Activated naive CD4-positive, alpha-beta T cell treated with Interleukin-2 at 50 U/mL for 16 hours (primary cell): ENCODE measurements at regions not wholly inside any gene's neighbourhood (a gene's known extent, or its start where the extent isn't known, plus 50 kb on each side); places are given as distances from the start of the nearest gene placed in this dataset.

ENCODE experiments used
- DNase-seq: peaks from one replicate; pipeline ENCODE4 v3.0.0-alpha.2; 2020

DNA sequence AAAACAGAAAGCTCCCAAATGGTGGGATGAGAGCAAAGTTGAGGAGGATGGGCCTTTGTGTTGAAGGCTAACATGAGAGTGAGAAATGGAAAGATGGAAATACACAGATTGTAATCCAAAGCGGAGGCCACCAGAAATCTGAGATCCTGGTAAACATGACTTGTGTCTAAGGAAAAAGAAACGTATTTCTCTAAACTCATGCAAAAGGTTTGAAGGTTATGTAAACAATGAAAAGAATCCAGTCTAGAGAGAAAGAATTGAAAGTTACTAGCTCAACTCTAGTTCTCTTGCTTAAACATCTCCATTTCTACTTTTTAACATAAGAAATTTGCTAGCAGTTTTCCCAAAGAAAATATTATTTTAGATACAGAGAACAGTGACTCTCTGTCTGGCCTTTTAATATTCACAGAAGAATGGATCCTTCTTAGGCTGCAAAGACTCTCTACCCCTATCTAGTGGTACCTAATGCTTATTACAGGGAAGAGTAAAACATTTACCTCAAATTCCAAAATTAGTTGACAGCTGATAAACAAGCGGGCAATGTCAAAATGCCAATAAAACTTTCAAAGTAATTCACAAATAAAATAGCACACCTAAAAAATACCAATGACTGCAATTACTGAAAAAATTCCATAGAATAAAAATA, 75.8 kb upstream of the SOX5 start:
- no peak for DNase-seq

DNA sequence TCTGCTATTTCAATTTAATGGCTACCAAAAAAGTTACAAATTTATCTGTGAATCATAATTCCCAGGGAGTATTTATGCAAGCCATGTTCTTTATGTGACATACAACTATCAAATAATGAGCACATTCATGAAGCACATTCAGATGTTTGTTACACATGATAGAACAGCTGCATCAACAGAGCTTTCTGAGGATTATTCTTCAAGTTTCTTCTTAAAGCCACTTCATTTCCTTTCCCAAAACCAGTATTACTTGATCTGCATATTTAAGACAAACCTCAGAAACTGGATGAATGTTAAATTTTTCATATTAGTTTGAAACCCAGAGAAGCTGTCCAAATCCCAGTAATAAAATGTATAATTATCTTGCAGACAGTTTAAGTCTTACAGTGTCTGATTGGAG, 73.6 kb upstream of the SOX5 start:
- no peak for DNase-seq

DNA sequence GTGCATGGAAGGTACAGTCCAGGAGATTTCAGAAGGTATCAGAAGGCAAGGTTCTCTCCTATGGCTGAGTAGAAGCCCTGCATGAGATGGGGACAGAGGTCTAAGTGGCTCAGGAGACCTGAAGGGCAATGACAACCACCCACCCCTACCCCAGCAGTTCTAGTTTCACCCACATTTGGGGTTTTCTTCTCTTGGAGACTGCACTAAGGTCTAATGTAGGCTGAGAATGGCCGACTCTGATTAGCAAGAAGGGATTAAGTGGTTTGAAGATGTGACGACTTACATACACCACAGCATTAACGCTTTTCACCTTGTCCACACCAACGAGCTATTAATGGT, 71.7 kb upstream of the SOX5 start:
- no peak for DNase-seq

DNA sequence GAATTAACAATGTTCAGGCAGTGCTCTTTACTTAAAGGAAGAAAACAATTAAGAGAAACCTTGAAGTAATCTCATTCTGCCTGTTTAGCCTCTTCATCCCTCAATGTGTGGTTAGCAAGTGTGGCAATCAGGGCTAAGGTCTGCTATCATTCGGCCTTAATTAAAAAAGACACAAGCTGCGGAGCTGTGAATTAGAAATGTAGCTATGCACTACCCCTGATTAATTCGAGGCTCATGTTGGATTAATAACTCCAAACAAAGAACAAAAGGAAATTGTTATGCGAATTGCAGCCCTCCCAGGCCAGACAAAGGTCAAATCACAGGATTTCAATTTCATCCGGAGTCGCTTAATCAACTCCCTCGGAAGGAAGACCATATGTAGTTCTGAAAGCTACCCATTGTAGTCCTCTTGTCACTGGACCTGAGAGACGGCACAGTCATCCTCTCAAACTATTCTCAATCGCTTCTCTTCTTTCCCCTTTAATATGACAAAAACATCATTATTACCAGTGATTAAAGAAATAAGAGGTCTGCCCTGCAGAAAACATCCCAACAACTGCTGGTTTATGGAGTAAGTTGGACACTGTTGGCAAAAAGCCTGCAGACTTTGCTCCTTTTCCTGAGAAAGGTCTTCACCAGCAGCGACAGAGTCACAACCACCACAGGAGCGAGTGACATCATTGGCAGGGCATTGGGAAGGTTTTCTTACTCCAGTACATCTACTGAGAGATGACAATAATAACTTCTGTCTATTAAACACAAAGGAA, 71.1 kb upstream of the SOX5 start:
- DNase-seq = no peak

DNA sequence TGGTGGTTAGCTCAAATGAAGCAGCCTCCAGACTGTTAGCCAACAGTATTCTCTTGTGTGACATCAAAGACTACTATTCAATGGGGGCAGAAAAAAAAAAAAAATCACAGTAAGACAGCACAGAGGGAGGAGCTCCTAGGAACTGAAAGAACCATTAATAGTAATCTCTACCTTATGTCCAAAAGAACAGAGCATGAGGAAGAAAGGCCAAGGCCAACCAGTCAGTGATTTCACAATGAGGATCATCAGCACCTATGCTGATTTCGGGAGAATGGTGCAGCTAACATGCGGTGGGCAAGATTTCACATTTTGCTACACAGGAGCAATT, 66.3 kb upstream of the SOX5 start:
- DNase-seq = no peak

DNA sequence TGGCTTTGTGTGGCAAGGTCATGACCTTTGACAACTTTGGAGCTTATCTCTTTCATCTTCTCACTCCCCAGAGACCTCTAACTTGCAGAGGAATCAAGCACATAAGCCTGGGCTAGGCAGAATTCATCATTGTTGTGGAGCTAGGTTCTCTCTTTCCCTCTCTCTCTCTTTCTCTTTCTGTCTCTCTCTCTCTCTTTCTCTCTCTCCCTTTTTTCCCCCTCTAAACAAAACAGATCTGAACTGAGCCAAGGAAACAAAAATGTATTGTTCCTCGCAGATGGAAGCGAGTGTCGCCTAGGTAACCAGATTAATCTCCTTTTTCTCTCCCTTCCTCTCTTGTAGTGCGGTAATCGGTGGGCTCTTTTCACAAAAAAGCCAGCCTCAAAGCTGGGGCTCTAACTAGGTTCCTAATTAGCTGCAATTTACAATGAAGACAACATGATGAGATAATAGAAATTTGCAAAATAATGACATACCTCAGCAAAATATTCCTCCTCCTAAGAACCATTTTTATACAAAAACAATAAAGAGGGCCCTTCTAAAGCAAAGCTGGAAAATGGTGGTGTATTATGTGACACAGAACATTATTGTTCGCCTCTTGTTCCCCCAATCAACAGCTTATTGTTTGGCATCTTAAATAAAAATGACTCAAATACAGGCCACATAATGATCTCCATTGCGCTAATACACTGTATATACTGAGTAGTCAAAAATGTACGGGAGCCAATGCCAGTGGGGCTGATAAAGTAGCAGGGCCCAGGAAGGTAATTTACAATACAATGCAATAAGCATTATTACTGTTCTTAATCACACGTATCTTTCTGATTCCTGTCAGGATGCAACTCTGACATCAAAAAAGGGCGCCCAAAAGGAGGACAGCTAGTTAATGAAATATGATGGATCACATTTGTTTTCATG, 65.7 kb upstream of the SOX5 start:
- DNase-seq = no peak

DNA sequence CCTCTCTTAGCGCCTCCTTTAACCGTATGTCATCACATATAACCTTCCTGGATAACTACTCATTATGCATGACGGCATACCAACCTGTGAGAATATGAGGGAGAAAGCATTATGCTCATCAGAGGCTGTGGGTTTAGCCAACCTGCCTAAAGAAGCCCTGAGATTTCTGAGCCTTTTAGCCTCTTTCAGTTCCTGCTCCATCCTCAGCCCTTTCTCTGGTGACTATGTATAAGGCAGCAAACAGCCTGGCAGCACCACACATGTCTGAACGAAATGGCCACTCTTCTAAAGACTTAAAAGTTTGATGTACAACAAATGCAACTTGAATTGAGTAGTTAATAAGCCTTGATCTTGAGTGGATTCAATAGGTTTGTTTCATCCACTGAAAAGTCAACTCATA, 64.8 kb upstream of the SOX5 start:
- DNase-seq = no peak

DNA sequence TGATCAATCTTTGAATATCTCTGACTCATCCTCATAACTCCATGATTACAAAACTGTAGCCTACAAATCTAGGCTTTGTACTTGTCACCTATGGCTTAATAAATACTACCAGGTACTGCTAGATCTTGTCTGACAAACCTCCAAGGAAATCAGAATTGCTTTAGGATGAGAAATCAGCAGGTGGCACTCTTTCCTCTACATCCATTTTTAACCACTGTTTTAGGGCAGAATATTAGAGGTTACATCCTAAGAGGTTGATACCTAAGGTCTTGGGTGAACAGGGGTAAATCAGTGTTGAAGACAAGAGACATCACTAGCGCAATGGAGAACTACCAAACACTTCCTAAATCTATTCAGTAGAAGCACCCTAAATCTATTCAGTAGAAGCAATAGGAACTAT, 63.1 kb upstream of the SOX5 start:
- no peak for DNase-seq

DNA sequence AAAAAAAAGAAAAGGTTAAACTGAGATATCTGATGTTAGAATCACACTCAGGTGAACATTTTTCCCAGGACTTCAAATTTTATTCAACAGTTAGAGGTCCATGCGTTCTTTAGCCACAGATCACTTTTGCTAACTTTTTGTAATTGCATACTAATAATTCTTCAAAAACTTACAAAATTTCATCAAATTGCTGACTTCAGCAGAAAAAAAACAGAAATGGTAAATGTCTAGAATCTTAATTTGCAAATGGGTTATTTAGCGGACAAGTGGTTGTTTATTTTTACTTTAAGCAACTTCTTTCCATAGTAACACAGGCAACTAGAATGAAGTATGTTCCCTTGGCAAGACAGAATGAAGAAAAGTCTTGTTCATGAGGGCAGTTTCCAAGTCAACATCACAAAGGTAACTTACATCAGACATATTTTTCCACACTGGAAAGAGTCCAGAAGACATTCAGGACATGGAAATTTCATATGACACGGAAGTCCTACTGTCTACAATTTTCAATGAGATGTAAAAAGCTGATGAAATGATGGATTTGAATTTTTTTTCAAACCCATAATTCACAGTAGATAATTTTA, 62.5 kb upstream of the SOX5 start:
- DNase-seq = no peak

DNA sequence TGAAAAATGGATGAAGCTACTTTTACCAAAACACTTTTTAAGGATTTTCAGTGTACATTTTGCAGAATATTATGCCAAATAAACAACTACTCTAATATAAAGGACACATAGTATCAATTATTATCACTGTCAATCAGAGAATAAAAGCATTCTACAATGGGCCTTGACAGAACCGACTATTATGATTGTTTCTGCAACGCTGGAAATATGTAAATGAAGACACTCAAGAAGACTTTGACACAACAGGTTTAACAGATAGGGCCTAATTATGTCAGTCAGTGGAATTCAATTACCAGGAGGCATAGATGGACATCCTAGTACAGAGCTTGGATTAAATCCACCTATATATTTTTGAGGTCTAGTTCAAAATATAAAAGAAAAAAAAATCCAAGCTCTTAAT, 58.7 kb upstream of the SOX5 start:
- DNase-seq = no peak
